Chondrocyte (in vitro differentiated cells): ENCODE measurements at regions not wholly inside any gene's neighbourhood (a gene's known extent, or its start where the extent isn't known, plus 50 kb on each side); places are given as distances from the start of the nearest gene placed in this dataset.
A peak's percentile ranks its signal among the peaks of the same experiment; 100 is the strongest.

Source experiments
- DNase-seq: peaks from one replicate; pipeline ENCODE4 v3.0.0; 2021; ENCODE audit warnings: mixed read lengths, low spot score
- H3K27ac Mint-ChIP-seq: one replicate; pipeline ENCODE4 v1.8.0; 2021; ENCODE audit warnings: mild to moderate bottlenecking, moderate library complexity, mixed read lengths; ENCODE audit not compliant: unreplicated experiment
- H3K27me3 Mint-ChIP-seq: 2 replicates; pipeline ENCODE4 v1.8.0; 2021; ENCODE audit warnings: low read depth, mixed read lengths
- H3K36me3 Mint-ChIP-seq: 2 replicates; pipeline ENCODE4 v1.8.0; 2021; ENCODE audit warnings: low read depth, mixed read lengths
- H3K4me1 Mint-ChIP-seq: 2 replicates; pipeline ENCODE4 v1.8.0; 2021; ENCODE audit warnings: low read depth, mild to moderate bottlenecking, mixed read lengths
- H3K4me3 Mint-ChIP-seq: one replicate; pipeline ENCODE4 v1.8.0; 2021; ENCODE audit warnings: mild to moderate bottlenecking, moderate library complexity, mixed read lengths; ENCODE audit not compliant: unreplicated experiment
- H3K9me3 Mint-ChIP-seq: 2 replicates; pipeline ENCODE4 v1.8.0; 2021; ENCODE audit warnings: low read depth, mixed read lengths
- TF ChIP-seq, protein P1 (sequence below): fragments of 200-600 bp; sonication (generic); IDR thresholded peaks from 2 replicates; pipeline ENCODE4 v1.5.0; 2021; ENCODE audit warnings: antibody characterized with exemption, mild to moderate bottlenecking, moderate library complexity

DNA sequence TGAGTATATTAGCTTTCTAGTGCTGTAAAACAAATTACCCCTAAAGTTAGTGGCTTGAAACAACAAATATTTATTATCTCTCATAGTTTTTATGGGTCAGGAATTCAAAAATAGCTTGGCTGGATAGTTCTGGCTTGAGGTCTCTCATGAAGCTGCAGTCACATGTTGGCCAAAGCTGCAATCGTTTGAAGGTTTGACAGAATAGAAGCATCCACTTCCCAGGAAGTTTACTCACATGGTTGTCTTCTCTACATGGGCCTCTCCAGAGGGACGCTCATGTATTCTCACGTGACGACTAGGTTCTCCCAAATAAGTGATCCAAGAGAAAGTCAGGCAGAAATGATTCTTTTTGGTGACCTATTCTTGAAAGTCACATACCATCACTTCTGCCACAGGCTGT lies 99.1 kb downstream of the NIBAN1 start:
- Mint-ChIP-seq H3K27me3 (no peaks in the 10 kb centered on the region), H3K27ac (no peak overlapping the region), H3K9me3 (peaks cover 6% of the 10 kb centered on the region), H3K4me1 (peaks cover 12% of the 10 kb centered on the region), H3K36me3 (peaks cover 16% of the 10 kb centered on the region), H3K4me3 (no peak overlapping the region)
- no peak for DNase-seq
- TF ChIP-seq, protein P1, sequence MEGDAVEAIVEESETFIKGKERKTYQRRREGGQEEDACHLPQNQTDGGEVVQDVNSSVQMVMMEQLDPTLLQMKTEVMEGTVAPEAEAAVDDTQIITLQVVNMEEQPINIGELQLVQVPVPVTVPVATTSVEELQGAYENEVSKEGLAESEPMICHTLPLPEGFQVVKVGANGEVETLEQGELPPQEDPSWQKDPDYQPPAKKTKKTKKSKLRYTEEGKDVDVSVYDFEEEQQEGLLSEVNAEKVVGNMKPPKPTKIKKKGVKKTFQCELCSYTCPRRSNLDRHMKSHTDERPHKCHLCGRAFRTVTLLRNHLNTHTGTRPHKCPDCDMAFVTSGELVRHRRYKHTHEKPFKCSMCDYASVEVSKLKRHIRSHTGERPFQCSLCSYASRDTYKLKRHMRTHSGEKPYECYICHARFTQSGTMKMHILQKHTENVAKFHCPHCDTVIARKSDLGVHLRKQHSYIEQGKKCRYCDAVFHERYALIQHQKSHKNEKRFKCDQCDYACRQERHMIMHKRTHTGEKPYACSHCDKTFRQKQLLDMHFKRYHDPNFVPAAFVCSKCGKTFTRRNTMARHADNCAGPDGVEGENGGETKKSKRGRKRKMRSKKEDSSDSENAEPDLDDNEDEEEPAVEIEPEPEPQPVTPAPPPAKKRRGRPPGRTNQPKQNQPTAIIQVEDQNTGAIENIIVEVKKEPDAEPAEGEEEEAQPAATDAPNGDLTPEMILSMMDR, result no peak

- Mint-ChIP-seq H3K27me3 (no peaks in the 10 kb centered on the region), H3K4me3 (no peak overlapping the region), H3K9me3 (peaks cover 6% of the 10 kb centered on the region), H3K4me1 (peaks cover 22% of the 10 kb centered on the region), H3K36me3 (peaks cover 13% of the 10 kb centered on the region), H3K27ac (no peak overlapping the region)
- TF ChIP-seq, protein P1, result no peak
- DNase-seq, result no peak
Measured at GRCh38 chr1:184870319-184870718, 104.0 kb downstream of the NIBAN1 start.

- Mint-ChIP-seq H3K9me3 (peaks cover 5% of the 10 kb centered on the region), H3K27me3 (no peaks in the 10 kb centered on the region), H3K27ac (peak overlapping the region; percentile 28), H3K36me3 (peaks cover 14% of the 10 kb centered on the region), H3K4me3 (no peak overlapping the region), H3K4me1 (peaks cover 22% of the 10 kb centered on the region)
- no peak for DNase-seq
- TF ChIP-seq, protein P1, result no peak
Measured at GRCh38 chr1:184867866-184868689, 106.2 kb downstream of the NIBAN1 start.

DNA sequence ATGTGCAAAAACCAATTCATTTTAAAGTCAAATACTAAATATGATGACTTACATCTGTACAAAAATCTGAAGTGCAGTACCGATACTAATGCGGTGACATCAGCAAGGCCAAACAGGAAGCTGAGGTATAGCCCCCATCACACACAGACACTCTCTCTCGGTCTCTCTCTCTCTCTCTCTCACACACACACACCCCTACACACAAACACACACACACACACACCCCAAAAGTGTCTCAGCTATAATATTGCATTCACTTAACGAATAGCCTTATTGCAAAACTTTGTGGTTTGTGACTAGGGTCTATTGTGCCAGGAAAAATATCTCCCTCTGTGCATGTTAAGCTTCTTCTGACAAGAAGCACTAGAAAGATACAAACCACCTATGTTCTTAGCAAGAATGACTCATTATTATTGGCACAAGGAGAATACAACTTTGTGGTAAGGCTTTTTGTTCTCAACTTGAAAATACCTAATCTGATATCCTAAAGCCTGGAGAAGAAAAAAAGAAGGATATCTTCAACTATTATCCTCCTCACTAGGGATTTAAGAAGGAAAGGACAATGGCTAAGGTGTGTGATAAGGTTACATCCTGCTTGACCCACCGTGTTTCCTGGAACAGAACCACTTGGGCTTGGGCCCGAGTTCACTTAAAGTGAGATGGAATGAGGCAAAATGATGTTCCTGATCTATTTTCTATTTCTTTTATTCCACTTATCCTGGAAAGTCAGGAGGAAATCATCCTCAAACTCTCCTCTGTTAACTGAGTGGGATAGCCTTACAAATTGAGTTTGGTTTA lies 107.1 kb downstream of the NIBAN1 start:
- H3K27ac Mint-ChIP-seq, result peak overlapping the region; percentile 34
- TF ChIP-seq, protein P1, result no peak
- no peak overlapping the region for H3K4me3 Mint-ChIP-seq
- DNase-seq, result no peak
- peaks cover 3% of the 10 kb centered on the region for H3K9me3 Mint-ChIP-seq
- peaks cover 13% of the 10 kb centered on the region for H3K36me3 Mint-ChIP-seq
- H3K4me1 Mint-ChIP-seq, result peaks cover 22% of the 10 kb centered on the region
- H3K27me3 Mint-ChIP-seq, result no peaks in the 10 kb centered on the region

- peaks cover 22% of the 10 kb centered on the region for H3K4me1 Mint-ChIP-seq
- H3K4me3 Mint-ChIP-seq, result no peak overlapping the region
- no peak for DNase-seq
- no peaks in the 10 kb centered on the region for H3K27me3 Mint-ChIP-seq
- TF ChIP-seq, protein P1, result no peak
- peaks cover 15% of the 10 kb centered on the region for H3K36me3 Mint-ChIP-seq
- peak overlapping the region; percentile 34 for H3K27ac Mint-ChIP-seq
- H3K9me3 Mint-ChIP-seq, result peaks cover 3% of the 10 kb centered on the region
Measured at GRCh38 chr1:184866586-184866985, 107.7 kb downstream of the NIBAN1 start.
